ENCODE measurements at regions not wholly inside any gene's neighbourhood (a gene's known extent, or its start where the extent isn't known, plus 50 kb on each side); places are given as distances from the start of the nearest gene placed in this dataset.

GRCh38 chr6:1197309-1197708 is 114.6 kb upstream of the FOXQ1 start:
- H3K4me1 ChIP-seq, result no peaks in the 10 kb centered on the region
- no peaks in the 10 kb centered on the region for H3K27me3 ChIP-seq
- H3K4me3 ChIP-seq, result no peak overlapping the region
- H3K36me3 ChIP-seq, result no peaks in the 10 kb centered on the region
- no peak for ATAC-seq
- peaks cover 0 to 4% (median 0%) of the 10 kb centered on the region in 3 donors for H3K9me3 ChIP-seq
- H3K27ac ChIP-seq, result no peak overlapping the region
- TF ChIP-seq POLR2AphosphoS5 (IDR thresholded peaks at IDR 0.05) (no peak), POLR2A (IDR thresholded peaks at IDR 0.05) (no peak), EP300 (IDR thresholded peaks at IDR 0.05) (no peak), CTCF (IDR thresholded peaks at IDR 0.05) (no peak)
- WGBS, 2 donors (ENCODE audit: low coverage in 1 of 2), result 90 to 93% methylated on average over 3 of the region's 3 CpGs

GRCh38 chr6:1191141-1191630 is 120.7 kb upstream of the FOXQ1 start:
- ATAC-seq, result no peak
- H3K4me3 ChIP-seq, result no peak overlapping the region
- 83 to 100% methylated on average over 3 to 6 of the region's 11 CpGs for WGBS, 2 donors (ENCODE audit: low coverage in 1 of 2)
- no peaks in the 10 kb centered on the region for H3K27me3 ChIP-seq
- TF ChIP-seq CTCF (IDR thresholded peaks at IDR 0.05) (no peak), POLR2AphosphoS5 (IDR thresholded peaks at IDR 0.05) (no peak), EP300 (IDR thresholded peaks at IDR 0.05) (no peak)
- H3K36me3 ChIP-seq, result no peaks in the 10 kb centered on the region
- H3K27ac ChIP-seq, result no peak overlapping the region
- peaks cover 0 to 4% (median 0%) of the 10 kb centered on the region in 3 donors for H3K9me3 ChIP-seq
- H3K4me1 ChIP-seq, result no peaks in the 10 kb centered on the region

- no peak overlapping the region for H3K27ac ChIP-seq
- H3K4me3 ChIP-seq, result no peak overlapping the region
- H3K9me3 ChIP-seq, result peaks cover 0 to under 1% (median 0%) of the 10 kb centered on the region in 3 donors
- TF ChIP-seq POLR2A (IDR thresholded peaks at IDR 0.05) (no peak), POLR2AphosphoS5 (IDR thresholded peaks at IDR 0.05) (no peak), CTCF (IDR thresholded peaks at IDR 0.05) (no peak), EP300 (IDR thresholded peaks at IDR 0.05) (no peak)
- H3K4me1 ChIP-seq, result no peaks in the 10 kb centered on the region
- no peaks in the 10 kb centered on the region for H3K36me3 ChIP-seq
- WGBS, 2 donors (ENCODE audit: low coverage in 1 of 2), result 30% methylated on average over 4 of the region's 5 CpGs; no CpG with 5 or more reads in 1 of the 2 donors
- no peaks in the 10 kb centered on the region for H3K27me3 ChIP-seq
- ATAC-seq, result peak; percentile 39
Measured at GRCh38 chr6:1190366-1190765, 121.5 kb upstream of the FOXQ1 start.

- H3K4me1 ChIP-seq, result no peaks in the 10 kb centered on the region
- H3K27ac ChIP-seq, result no peak overlapping the region
- no peak for TF ChIP-seq POLR2A (IDR thresholded peaks at IDR 0.05)
- TF ChIP-seq EP300 (IDR thresholded peaks at IDR 0.05), result no peak
- no peak for TF ChIP-seq POLR2AphosphoS5 (IDR thresholded peaks at IDR 0.05)
- TF ChIP-seq CTCF (IDR thresholded peaks at IDR 0.05), result no peak
- H3K4me3 ChIP-seq, result no peak overlapping the region
- H3K9me3 ChIP-seq, result no peaks in the 10 kb centered on the region
- H3K36me3 ChIP-seq, result no peaks in the 10 kb centered on the region
- 78 to 81% methylated on average over 3 of the region's 3 CpGs for WGBS, 2 donors (ENCODE audit: low coverage in 1 of 2)
- ATAC-seq, result no peak
- H3K27me3 ChIP-seq, result no peaks in the 10 kb centered on the region
Measured at GRCh38 chr6:1188199-1188598, 123.7 kb upstream of the FOXQ1 start.

- WGBS, 2 donors (ENCODE audit: low coverage in 1 of 2), result 88 to 92% methylated on average over 6 to 7 of the region's 7 CpGs
Measured at GRCh38 chr6:1187293-1188131, 124.4 kb upstream of the FOXQ1 start.

More at GRCh38 chr6:1187293-1188131, 124.4 kb upstream of the FOXQ1 start:
- TF ChIP-seq POLR2A (IDR thresholded peaks at IDR 0.05), result no peak
- TF ChIP-seq EP300 (IDR thresholded peaks at IDR 0.05), result no peak
- TF ChIP-seq CTCF (IDR thresholded peaks at IDR 0.05), result no peak
- no peak for TF ChIP-seq POLR2AphosphoS5 (IDR thresholded peaks at IDR 0.05)
- Histone ChIP-seq H3K4me3 (no peak overlapping the region), H3K9me3 (no peaks in the 10 kb centered on the region), H3K27me3 (no peaks in the 10 kb centered on the region), H3K27ac (no peak overlapping the region), H3K4me1 (no peaks in the 10 kb centered on the region), H3K36me3 (no peaks in the 10 kb centered on the region)
- no peak for ATAC-seq
